Stimulated activated naive CD8-positive, alpha-beta T cell treated with anti-CD3 and anti-CD28 coated beads, Interleukin-15, amount 100 ng/mL, for 72 hours (primary cell): ENCODE measurements at regions not wholly inside any gene's neighbourhood (a gene's known extent, or its start where the extent isn't known, plus 50 kb on each side); places are given as distances from the start of the nearest gene placed in this dataset.

Experiments
- ATAC-seq: fragments of 150-1000 bp; cut with Tn5 transposase; 2 replicates; pipeline ENCODE4 v1.10.0; 2021; ENCODE audit warnings: mild to moderate bottlenecking, moderate library complexity
- DNase-seq, 2 donors: peaks; one replicate each; pipeline ENCODE4 v3.0.0; 2021 to 2022
- H3K27ac Mint-ChIP-seq, 2 donors: one replicate each; pipeline ENCODE4 v1.8.0; 2022; ENCODE audit warnings: mild to moderate bottlenecking in 2 of 2, mixed read lengths in 2 of 2, moderate library complexity in 2 of 2
- H3K27me3 Mint-ChIP-seq: one replicate; pipeline ENCODE4 v1.8.0; 2022; ENCODE audit warnings: mixed read lengths
- H3K4me1 Mint-ChIP-seq: one replicate; pipeline ENCODE4 v1.8.0; 2022; ENCODE audit warnings: mild to moderate bottlenecking, mixed read lengths
- H3K4me3 Mint-ChIP-seq, 2 donors: one replicate each; pipeline ENCODE4 v1.8.0; 2022; ENCODE audit warnings: mild to moderate bottlenecking in 2 of 2, mixed read lengths in 2 of 2, moderate library complexity in 1 of 2
- H3K9me3 Mint-ChIP-seq, 2 donors: one replicate each; pipeline ENCODE4 v1.8.0; 2022; ENCODE audit warnings: mixed read lengths in 2 of 2

- DNase-seq (no peak), ATAC-seq (no peak)
- Mint-ChIP-seq H3K9me3 (peaks cover 5 to 13% of the 10 kb centered on the region in 2 donors), H3K27me3 (peaks cover 36% of the 10 kb centered on the region), H3K4me1 (no peaks in the 10 kb centered on the region), H3K4me3 (no peak overlapping the region), H3K27ac (no peak overlapping the region)
Measured at GRCh38 chr1:209232759-209233158, 350.8 kb upstream of the CAMK1G start.

DNA sequence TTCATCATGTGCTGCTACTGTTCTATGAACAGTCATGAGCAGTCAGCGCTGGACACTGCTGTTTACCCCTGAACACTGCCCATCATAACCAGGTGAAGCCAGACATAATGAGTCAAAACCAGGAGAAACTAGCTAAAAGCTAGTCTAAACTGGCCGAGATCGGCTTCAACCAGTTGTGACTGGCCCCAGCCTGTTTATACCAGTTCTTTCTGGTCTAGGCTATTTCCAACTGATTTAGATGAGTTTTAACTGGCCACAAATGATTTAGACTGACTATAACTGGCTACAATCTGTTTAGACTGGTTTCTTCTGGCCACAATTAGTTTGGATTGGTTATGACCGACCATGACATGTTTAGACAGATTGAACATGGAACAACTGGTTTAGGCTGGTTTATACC lies 348.3 kb upstream of the CAMK1G start:
- no peak overlapping the region for H3K27ac Mint-ChIP-seq
- H3K4me3 Mint-ChIP-seq: no peak overlapping the region
- ATAC-seq (no peak), DNase-seq (no peak)
- H3K27me3 Mint-ChIP-seq: peaks cover 17% of the 10 kb centered on the region
- no peaks in the 10 kb centered on the region for H3K4me1 Mint-ChIP-seq
- peaks cover 0 to 13% of the 10 kb centered on the region in 2 donors for H3K9me3 Mint-ChIP-seq

DNA sequence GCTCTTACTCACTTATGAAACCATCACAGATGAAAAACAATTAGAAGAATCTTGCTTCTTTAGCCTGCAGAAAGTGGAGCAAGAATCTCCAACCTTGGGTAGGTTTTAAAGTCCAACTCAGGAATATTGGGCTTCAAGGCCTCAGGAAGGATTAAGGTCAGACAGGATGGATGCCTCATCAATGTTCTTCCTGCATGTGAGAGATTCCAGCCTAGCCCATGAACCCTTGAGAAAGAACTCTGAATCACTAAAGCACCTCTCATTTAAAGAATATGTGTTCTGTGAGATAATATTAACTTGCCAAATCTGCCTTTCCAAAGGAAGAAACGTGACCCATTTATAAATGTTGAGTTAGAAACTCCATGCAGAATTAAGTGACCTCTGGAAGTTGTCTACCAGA lies 345.2 kb upstream of the CAMK1G start:
- Mint-ChIP-seq H3K27me3 (peaks cover 8% of the 10 kb centered on the region), H3K9me3 (no peaks in the 10 kb centered on the region), H3K4me3 (no peak overlapping the region), H3K27ac (no peak overlapping the region), H3K4me1 (no peaks in the 10 kb centered on the region)
- no peak for DNase-seq
- ATAC-seq: no peak

DNA sequence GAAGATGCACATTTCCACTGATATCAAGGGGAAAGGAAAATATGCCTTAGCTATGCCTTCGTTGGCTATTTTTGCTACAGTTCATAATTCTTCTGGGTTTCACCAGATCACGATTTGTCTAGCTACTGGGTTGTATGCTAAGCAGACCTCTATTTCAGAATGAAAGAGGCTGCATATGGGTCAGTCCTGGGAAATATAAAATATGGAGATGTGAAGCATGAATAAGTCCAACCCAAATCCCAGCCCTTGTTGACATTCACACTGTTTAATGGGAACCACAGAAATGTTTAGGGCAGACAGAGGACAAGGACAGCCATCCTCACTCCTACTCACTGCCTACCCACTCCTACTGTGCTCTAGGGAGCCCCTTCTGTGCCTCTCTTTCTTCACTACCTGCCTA lies 343.2 kb upstream of the CAMK1G start:
- DNase-seq (no peak), ATAC-seq (no peak)
- Mint-ChIP-seq H3K4me3 (no peak overlapping the region), H3K27me3 (peaks cover 11% of the 10 kb centered on the region), H3K27ac (no peak overlapping the region), H3K9me3 (no peaks in the 10 kb centered on the region), H3K4me1 (no peaks in the 10 kb centered on the region)

GRCh38 chr1:209241487-209241886 lies 342.0 kb upstream of the CAMK1G start:
- peaks cover 11% of the 10 kb centered on the region for H3K27me3 Mint-ChIP-seq
- no peak overlapping the region for H3K27ac Mint-ChIP-seq
- H3K4me1 Mint-ChIP-seq: no peaks in the 10 kb centered on the region
- H3K9me3 Mint-ChIP-seq: no peaks in the 10 kb centered on the region
- H3K4me3 Mint-ChIP-seq: no peak overlapping the region
- DNase-seq (no peak), ATAC-seq (no peak)

DNA sequence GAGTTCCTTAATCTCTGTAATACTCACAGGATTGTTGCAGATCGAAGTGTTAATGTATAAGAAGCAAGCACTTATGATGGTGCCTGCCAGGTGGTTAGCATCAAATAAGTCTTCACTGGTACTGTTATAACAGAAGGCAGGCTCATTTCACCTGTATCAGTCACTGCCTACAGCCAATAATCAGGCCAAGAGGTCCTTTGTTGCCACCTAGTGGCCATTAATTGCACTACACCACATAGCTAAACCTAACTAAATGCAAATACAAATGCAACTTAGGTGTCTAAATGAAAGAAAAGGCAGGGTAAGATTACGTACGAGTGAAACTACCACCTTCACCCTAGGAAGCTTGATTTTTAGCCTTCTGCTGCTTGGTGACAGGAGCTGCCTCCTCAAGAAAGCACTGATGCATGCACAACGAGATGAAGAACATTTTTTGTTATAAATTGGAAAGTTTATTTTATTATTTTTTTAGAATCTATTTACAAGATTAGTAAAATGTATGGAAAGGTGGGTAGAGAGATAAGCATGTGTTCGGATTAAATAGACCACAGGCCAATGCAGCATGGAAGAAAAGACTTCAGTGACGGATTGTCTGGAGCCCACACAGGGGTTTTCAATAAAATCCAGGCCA lies 334.8 kb upstream of the CAMK1G start:
- ATAC-seq: peak; percentile 60

DNA sequence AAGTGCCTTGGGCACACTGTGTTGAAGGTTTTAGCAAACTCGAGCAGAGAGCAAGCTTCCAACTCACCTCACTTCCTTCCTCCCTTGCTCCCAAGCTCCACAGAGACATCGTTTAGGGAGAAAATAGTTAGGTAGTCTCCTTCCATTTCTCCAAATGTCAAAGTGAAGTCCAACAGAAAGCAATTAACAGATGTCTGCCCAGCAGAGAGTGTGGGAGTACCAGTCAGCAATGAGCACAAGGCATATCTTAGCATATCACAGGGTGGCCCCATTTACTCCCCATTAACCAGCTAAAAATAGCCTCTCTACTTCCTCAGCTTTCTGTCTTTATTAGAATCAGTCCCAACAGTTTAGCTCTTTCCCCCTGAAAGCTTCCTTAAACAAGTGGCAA lies 334.2 kb upstream of the CAMK1G start:
- no peaks in the 10 kb centered on the region for H3K27me3 Mint-ChIP-seq
- DNase-seq (no peak), ATAC-seq (no peak)
- no peak overlapping the region for H3K27ac Mint-ChIP-seq
- no peaks in the 10 kb centered on the region for H3K4me1 Mint-ChIP-seq
- no peak overlapping the region for H3K4me3 Mint-ChIP-seq
- no peaks in the 10 kb centered on the region for H3K9me3 Mint-ChIP-seq

More for the DNA sequence above, 334.8 kb upstream of the CAMK1G start:
- H3K27ac Mint-ChIP-seq: no peak overlapping the region
- no peaks in the 10 kb centered on the region for H3K4me1 Mint-ChIP-seq
- no peaks in the 10 kb centered on the region for H3K9me3 Mint-ChIP-seq
- H3K27me3 Mint-ChIP-seq: no peaks in the 10 kb centered on the region
- DNase-seq: peak; percentile 26 to 40
- no peak overlapping the region for H3K4me3 Mint-ChIP-seq

GRCh38 chr1:209249785-209250440 lies 333.6 kb upstream of the CAMK1G start:
- no peak overlapping the region for H3K27ac Mint-ChIP-seq
- no peaks in the 10 kb centered on the region for H3K27me3 Mint-ChIP-seq
- ATAC-seq (no peak), DNase-seq (no peak)
- no peaks in the 10 kb centered on the region for H3K9me3 Mint-ChIP-seq
- no peak overlapping the region for H3K4me3 Mint-ChIP-seq
- no peaks in the 10 kb centered on the region for H3K4me1 Mint-ChIP-seq

DNA sequence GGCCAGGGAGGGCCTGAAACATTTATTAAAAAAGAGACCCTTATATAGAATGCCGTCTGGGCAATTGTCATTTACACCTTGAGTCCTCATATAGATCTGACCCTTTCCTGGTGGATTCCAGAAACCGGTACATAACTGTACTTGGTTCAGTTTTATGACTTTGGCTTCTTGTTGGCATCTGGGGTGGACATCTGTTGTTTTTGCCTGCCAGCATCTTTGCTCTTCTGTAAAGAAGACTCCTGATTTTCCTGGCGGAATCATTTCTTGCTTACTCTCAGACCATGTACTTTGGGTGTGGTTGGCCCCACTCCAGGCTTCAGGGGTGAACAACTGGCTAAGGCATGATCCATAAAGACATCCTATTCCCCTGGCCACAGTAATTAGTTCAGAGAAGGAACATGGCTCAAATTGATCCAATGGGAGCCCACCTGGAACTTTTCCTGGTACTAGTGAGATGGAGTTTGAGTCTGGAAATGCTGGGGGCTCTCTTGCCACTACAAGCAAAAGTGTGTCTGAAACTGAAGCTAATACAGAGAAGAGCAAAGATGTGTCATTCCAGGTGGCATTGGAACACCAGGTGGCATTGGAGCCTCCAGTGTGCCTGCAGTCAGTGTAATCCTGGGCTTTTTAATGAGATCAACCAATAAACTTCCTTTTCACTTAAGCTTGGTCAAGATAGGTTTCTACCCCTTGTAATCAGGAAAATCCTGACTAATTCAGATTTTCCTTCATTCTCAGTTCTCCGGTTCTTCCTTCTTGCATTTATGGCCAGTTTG lies 332.5 kb upstream of the CAMK1G start:
- Mint-ChIP-seq H3K4me3 (no peak overlapping the region), H3K4me1 (no peaks in the 10 kb centered on the region), H3K27ac (no peak overlapping the region), H3K27me3 (no peaks in the 10 kb centered on the region), H3K9me3 (no peaks in the 10 kb centered on the region)
- ATAC-seq (peak; percentile 23), DNase-seq (no peak)

DNA sequence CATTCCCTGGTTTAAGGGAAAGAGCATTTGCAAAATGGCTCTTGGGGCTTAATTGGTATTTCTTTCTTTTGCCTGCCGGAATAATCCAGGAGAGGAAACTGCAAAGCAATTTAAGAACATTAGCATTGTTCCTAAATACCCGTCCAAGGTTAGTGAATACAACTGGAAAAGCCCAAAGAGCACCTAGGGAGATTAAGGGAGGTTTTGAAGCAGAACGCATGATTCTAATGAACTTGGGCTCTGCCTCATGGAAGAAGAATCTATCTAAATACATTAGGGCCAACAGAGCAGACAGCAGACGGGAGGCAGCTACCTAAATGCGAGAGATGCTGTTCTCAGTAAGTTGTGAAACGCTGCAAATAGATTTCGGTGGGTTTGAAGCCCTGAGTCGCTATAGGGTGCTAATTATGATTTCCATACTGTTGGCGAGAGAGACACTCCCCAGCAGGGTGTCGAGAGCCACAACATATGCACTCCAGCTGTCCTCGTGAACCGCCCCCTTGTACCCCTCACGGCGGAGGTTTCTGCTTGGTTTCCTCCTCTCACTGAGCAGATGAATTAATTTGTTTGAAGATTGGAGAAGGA lies 326.7 kb upstream of the CAMK1G start:
- no peak for ATAC-seq
- DNase-seq: no peak
- no peak overlapping the region for H3K27ac Mint-ChIP-seq
- H3K9me3 Mint-ChIP-seq: peaks cover 15 to 29% of the 10 kb centered on the region in 2 donors
- H3K4me1 Mint-ChIP-seq: no peaks in the 10 kb centered on the region
- H3K27me3 Mint-ChIP-seq: peaks cover 7% of the 10 kb centered on the region
- no peak overlapping the region for H3K4me3 Mint-ChIP-seq

DNA sequence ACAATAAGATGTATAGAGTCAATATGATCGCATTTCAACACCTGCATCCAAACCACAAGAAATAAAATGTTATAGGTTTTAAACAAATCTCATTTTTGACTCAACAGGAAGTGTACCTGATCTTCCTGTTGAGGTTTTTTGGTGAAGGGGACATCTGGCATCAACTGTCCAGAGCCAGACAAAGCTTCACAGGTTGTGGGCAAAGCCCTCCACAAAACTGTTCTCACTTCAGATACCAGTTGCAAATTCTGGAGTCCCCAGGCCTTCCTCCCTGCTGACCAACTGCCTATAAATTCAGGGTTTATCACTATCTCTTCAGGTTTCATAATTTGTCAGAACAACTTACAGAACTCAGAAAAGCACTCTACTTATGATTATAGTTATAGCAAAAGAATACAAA lies 326.1 kb upstream of the CAMK1G start:
- Mint-ChIP-seq H3K4me1 (no peaks in the 10 kb centered on the region), H3K27ac (no peak overlapping the region), H3K27me3 (peaks cover 7% of the 10 kb centered on the region), H3K4me3 (no peak overlapping the region), H3K9me3 (peaks cover 15 to 29% of the 10 kb centered on the region in 2 donors)
- ATAC-seq: no peak
- no peak for DNase-seq

- H3K27me3 Mint-ChIP-seq: peaks cover 7% of the 10 kb centered on the region
- DNase-seq: no peak
- no peaks in the 10 kb centered on the region for H3K4me1 Mint-ChIP-seq
- H3K27ac Mint-ChIP-seq: no peak overlapping the region
- no peak for ATAC-seq
- H3K9me3 Mint-ChIP-seq: peaks cover 15 to 29% of the 10 kb centered on the region in 2 donors
- no peak overlapping the region for H3K4me3 Mint-ChIP-seq
Measured at GRCh38 chr1:209260136-209260535, 323.4 kb upstream of the CAMK1G start.

GRCh38 chr1:209262631-209263030 lies 320.9 kb upstream of the CAMK1G start:
- Mint-ChIP-seq H3K27ac (no peak overlapping the region), H3K9me3 (peaks cover 12 to 14% of the 10 kb centered on the region in 2 donors), H3K27me3 (no peaks in the 10 kb centered on the region), H3K4me1 (no peaks in the 10 kb centered on the region), H3K4me3 (no peak overlapping the region)
- DNase-seq (no peak), ATAC-seq (no peak)

- H3K4me1 Mint-ChIP-seq: no peaks in the 10 kb centered on the region
- DNase-seq (no peak), ATAC-seq (no peak)
- H3K4me3 Mint-ChIP-seq: no peak overlapping the region
- H3K9me3 Mint-ChIP-seq: no peaks in the 10 kb centered on the region
- H3K27ac Mint-ChIP-seq: no peak overlapping the region
- no peaks in the 10 kb centered on the region for H3K27me3 Mint-ChIP-seq
Measured at GRCh38 chr1:209265301-209265700, 318.2 kb upstream of the CAMK1G start.

DNA sequence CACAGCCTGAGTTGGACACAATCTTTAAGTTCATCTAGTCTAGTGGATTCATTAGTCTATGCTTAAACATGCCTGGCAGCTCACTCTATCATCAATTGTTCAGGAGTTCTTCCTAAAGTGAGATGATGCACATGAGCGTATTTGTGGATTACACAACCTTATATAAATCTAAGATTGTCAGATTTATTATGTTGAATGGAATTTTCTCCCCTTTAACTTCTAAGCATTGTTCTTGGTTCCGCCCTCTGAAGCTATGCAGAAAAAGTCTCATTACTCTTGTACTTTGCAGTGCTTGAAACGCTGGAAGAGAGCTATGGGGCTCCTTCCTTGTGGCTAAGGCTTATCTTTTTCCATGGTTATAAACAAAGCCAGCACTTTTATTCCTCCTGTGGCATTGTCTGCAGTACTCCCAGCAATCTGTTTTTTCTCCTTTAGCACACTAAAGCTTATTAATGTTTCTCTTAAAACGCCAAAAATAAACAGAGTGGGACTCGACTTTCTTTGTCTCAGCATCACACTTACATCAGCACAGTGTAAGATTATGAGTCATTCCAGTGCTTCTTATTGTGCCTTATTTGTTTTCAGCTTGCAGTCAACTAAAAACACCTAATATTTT lies 316.8 kb upstream of the CAMK1G start:
- DNase-seq (no peak), ATAC-seq (no peak)
- Mint-ChIP-seq H3K4me3 (no peak overlapping the region), H3K4me1 (no peaks in the 10 kb centered on the region), H3K9me3 (no peaks in the 10 kb centered on the region), H3K27ac (no peak overlapping the region), H3K27me3 (no peaks in the 10 kb centered on the region)

DNA sequence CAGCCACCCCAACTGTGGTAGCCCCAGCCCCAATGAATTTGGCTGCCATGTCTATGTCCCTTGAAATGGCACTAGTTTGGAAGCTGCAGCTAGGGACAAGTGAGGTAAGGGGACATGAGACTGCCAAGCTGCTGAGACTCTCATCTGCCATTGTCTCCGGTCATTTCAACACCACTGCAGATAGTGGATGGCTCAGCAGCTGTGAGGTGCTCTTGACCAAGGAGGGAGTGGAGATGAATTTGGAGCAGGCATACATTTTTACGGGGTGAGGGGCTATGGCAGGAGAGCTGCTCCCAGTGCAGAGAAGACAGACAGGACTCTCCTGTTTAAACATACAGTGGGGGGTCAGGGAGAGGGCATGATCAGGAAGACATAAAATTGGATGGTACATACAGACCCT lies 315.5 kb upstream of the CAMK1G start:
- DNase-seq (no peak), ATAC-seq (no peak)
- H3K9me3 Mint-ChIP-seq: no peaks in the 10 kb centered on the region
- H3K27ac Mint-ChIP-seq: no peak overlapping the region
- H3K27me3 Mint-ChIP-seq: no peaks in the 10 kb centered on the region
- H3K4me3 Mint-ChIP-seq: no peak overlapping the region
- no peaks in the 10 kb centered on the region for H3K4me1 Mint-ChIP-seq
